ENCODE measurements at regions not wholly inside any gene's neighbourhood (a gene's known extent, or its start where the extent isn't known, plus 50 kb on each side); places are given as distances from the start of the nearest gene placed in this dataset.

GRCh38 chr21:39082656-39083376 is 100.4 kb downstream of the PSMG1 start:
- no peak for DNase-seq (ENCODE audit: low spot score)
- TF ChIP-seq CTCF (IDR thresholded peaks at IDR 0.05; ENCODE audit: extremely low read depth, missing control alignments): no peak

GRCh38 chr21:39080366-39080765 is 102.9 kb downstream of the PSMG1 start:
- TF ChIP-seq CTCF (IDR thresholded peaks at IDR 0.05; ENCODE audit: extremely low read depth, missing control alignments): no peak
- no peak for DNase-seq (ENCODE audit: low spot score)

GRCh38 chr21:39079617-39080016 is 103.6 kb downstream of the PSMG1 start:
- no peak for TF ChIP-seq CTCF (IDR thresholded peaks at IDR 0.05; ENCODE audit: extremely low read depth, missing control alignments)
- no peak for DNase-seq (ENCODE audit: low spot score)

GRCh38 chr21:39078322-39079065 is 104.8 kb downstream of the PSMG1 start:
- no peak for DNase-seq (ENCODE audit: low spot score)
- no peak for TF ChIP-seq CTCF (IDR thresholded peaks at IDR 0.05; ENCODE audit: extremely low read depth, missing control alignments)

- no peak for TF ChIP-seq CTCF (IDR thresholded peaks at IDR 0.05; ENCODE audit: extremely low read depth, missing control alignments)
- DNase-seq (ENCODE audit: low spot score): no peak
Measured at GRCh38 chr21:39077876-39078275, 105.4 kb downstream of the PSMG1 start.

GRCh38 chr21:39074508-39074907 is 108.7 kb downstream of the PSMG1 start:
- DNase-seq (ENCODE audit: low spot score): no peak
- no peak for TF ChIP-seq CTCF (IDR thresholded peaks at IDR 0.05; ENCODE audit: extremely low read depth, missing control alignments)

GRCh38 chr21:39073717-39074116 is 109.5 kb downstream of the PSMG1 start:
- TF ChIP-seq CTCF (IDR thresholded peaks at IDR 0.05; ENCODE audit: extremely low read depth, missing control alignments): no peak

More at GRCh38 chr21:39073717-39074116, 109.5 kb downstream of the PSMG1 start:
- no peak for DNase-seq (ENCODE audit: low spot score)
